HG03439 (cell line): ENCODE measurements at regions not wholly inside any gene's neighbourhood (a gene's known extent, or its start where the extent isn't known, plus 50 kb on each side); places are given as distances from the start of the nearest gene placed in this dataset.

Source experiments
- ATAC-seq: cut with Tn5 transposase; IDR thresholded peaks from one replicate; pipeline ENCODE4 v1.9.1; 2021; ENCODE audit warnings: mild to moderate bottlenecking, moderate library complexity; ENCODE audit not compliant: unreplicated experiment

DNA sequence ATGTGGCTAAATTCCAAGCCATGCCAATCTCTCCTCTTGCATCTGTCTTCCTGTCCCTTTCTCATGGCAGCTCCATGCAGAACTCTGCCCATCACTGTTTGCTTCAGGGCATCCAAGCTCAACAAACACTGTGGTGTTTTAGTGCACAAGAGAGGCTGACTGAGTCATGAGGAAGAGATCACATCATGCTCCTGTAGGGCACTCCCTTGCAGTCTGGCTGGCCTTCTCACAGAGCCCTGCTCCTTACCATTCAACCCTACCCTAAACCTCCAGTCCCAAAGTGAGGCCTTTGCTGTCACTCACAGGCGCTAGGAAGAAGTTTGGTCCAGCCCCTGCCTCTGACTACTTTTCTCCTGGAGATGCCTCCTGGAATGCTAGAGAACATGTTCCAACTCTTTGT lies 194.0 kb downstream of the LRATD1 start:
- no peak for ATAC-seq

DNA sequence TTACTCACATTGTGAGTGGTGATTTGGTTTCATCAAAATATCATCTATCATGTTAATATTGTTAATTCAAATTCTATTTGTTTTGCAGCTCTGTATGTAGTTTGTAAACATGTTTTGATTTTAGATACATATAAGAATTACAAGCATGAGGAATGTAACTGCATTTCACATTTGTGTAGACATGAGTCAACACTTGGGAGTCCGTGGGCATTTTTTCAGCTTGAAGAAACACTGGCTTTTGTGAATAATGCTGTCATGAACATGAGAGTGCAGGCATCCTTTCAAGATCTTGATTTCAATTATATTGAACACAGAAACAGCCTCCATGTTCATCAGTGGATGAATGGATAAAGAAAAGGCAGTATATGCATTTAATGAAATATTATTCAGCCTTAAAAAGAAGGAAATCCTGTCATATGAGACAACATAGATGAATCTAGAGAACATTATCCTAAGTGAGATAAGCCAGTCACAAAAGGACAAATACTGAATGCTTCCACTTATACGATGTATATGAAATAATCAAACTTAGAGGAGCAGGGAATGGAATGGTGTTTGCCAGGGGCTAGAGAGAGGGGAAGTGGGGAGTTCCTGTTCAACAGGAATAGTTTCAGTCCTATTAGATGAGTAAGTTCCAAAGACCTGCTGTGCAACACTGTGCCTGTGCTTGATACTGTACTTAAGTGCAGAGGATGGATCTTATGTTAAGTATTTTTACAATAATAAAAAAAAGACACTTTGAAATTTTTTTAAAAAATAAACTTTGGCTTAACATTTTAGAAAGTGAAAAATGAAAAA lies 194.9 kb downstream of the LRATD1 start:
- no peak for ATAC-seq

- ATAC-seq = no peak
Observed at GRCh38 chr2:14828223-14828622, 195.7 kb downstream of the LRATD1 start.

DNA sequence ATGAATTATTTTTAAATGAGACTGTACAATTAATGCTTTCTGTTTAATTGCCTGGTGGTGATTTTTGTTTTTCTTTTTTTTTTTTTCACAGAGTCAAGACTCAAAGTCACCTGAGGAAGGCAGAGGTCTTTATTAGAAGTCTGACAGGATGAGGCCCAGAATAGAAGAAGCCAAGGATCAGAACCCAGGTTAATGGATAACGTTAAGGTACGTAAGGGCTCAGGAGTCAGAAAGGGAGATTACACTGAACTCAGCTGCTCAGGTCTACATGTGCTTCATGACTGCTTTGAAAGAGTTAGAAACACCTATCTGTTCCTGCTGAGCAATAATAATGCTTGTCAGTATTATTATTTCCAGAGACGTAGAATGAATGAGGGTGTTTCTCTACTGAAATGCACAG lies 196.5 kb downstream of the LRATD1 start:
- no peak for ATAC-seq

DNA sequence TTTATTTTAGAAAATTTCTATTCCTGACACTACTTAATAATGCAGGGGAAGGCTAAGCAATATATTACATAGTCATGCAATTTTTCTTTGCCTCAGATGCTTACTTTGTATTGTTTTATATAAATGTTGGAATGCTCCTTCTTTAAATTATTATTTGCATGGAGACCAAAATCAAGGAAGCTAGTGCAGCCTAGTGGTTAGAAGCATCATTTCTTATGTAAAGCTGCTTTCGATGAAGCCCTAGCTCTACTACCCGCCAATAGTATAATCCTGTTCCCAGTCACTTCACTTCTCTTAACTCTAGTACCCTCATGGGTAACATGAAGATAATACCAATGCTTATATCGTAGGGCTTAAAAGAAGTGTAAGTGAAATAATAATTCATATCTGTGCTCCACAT lies 198.9 kb downstream of the LRATD1 start:
- no peak for ATAC-seq

DNA sequence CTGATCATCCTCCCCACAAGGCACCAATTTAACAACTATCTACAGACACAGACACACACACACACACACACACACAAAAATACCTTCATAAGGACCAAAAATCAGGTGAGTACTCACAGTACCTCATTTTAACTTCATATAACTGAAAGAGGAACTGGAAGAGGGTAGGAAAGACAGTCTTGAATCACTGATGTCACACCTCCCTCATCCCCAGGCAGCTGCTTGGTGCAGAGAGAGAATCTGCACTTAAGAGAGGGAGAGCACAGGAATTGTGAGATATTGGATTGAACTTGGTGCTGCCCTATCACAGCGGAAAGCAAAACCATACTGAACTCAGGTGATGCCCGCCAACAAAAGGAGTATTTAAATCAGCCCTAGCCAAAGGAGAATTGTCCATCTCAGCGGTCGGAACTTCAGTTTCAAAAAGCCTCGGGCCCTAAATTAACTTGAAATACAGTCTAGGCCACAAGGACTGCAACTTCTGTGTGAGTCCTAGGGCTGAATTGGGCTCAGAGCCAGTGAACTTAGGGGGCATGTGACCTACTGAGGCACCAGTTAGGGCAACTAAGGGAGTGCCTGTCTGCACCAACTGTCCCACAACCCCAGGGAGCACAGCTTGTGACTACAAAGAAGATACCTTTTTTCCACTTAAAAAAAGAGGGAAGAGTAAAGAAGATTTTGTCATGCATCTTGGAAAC lies 211.1 kb downstream of the LRATD1 start:
- ATAC-seq = no peak

GRCh38 chr2:14855751-14856150 lies 223.2 kb downstream of the LRATD1 start:
- no peak for ATAC-seq

DNA sequence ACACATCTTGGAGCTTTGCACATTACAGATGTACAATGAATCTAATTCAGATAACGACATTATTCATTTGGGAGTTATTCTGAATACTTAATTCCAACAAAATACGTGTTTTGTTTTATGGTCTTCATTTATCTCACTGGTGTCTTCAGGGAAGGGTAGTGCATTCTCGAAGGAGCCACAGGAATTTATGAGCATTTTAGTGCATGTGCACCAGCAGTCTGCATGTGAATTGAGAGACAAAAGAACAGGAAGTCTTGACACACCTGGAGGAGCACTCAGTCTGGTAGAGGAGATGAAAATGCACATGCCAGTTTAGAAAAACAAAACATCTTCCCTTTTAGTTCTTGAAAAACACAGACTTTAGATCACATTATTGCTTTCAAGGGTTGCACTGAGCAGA lies 228.7 kb downstream of the LRATD1 start:
- ATAC-seq = no peak

GRCh38 chr2:14866736-14867352 lies 234.3 kb downstream of the LRATD1 start:
- ATAC-seq = no peak

GRCh38 chr2:14867853-14868252 lies 235.3 kb downstream of the LRATD1 start:
- no peak for ATAC-seq

GRCh38 chr2:14872779-14873325 lies 240.3 kb downstream of the LRATD1 start:
- ATAC-seq = no peak

- no peak for ATAC-seq
Observed at GRCh38 chr2:14881651-14882327, 249.3 kb downstream of the LRATD1 start.

- ATAC-seq = no peak
Observed at GRCh38 chr2:14884651-14885050, 252.1 kb downstream of the LRATD1 start.

GRCh38 chr2:14891546-14891945 lies 259.0 kb downstream of the LRATD1 start:
- ATAC-seq = no peak

DNA sequence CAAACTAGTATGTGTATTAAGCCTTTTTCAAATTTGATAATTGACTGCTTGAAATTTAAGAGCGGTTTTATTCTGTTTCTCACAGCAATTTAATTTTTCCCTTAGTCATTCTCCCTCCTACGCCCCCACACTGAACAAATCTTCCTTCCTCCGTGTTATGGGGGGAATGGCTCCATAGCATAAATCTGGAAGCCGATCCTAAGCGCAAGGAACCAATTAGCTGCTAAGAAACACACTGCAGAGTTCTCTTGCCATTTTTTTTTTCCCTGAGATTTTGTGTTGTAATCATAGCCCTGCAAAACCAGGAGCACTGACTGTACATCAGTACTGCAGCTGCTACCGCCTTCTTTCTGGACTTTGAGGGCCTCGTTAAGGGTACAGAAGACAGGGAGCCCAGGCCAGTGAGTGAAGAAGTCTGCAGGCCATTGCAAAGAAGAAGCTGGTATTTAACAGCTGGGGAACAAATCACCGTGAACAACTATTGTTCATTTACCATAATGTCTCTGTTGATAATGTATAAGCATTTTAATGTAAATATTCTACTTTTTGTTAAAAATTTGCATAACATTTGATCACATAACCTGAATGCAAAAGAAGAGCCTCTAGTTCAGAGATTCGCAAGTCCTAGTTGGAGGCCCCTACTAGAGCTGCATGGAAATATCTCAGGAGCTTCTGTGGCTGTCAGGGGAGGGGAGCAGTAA lies 264.0 kb downstream of the LRATD1 start:
- ATAC-seq = no peak

DNA sequence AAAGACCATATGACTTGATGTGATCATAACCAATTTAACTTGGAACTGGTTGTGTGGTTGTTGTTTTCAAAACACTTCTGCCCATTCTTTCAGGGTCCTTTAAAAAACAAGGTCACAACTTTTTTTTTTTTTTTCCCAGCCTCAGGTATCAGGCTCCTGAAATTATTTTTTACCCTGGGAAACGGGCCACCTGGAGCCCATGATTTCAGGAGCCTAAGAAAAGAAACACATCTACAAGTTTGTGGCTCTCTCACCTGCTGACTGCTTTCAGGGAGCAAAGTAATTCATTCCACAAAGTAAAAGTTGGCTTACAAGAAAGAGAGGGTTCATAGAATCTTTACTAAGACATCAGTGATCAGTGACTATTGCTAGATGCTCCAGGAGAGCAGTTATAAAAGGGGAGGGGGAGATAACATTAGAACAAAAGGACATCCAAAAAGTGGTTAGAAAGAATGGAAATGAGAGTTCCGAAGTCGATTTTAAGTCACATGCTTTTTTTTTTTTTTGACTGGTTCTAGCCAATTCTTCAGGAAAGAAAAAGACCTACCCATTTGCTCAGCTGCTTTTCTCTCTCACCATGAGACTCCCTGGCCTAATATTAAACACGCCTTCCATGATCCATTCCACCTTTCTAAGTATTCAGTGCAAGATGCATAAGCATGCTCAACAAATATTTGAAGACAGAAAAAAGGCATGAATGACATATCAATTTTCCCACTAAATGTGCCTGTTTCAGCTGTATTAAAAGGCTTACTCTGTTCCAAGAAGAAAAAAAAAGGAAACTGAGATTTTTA lies 267.3 kb downstream of the LRATD1 start:
- ATAC-seq = no peak

GRCh38 chr2:14901737-14902136 lies 269.2 kb downstream of the LRATD1 start:
- ATAC-seq = no peak

GRCh38 chr2:14902953-14903352 lies 270.4 kb downstream of the LRATD1 start:
- ATAC-seq = no peak

- ATAC-seq = peak; percentile 98
Observed at GRCh38 chr2:14903709-14904374, 271.3 kb downstream of the LRATD1 start.
